GM12873 (cell line): ENCODE measurements at regions not wholly inside any gene's neighbourhood (a gene's known extent, or its start where the extent isn't known, plus 50 kb on each side); places are given as distances from the start of the nearest gene placed in this dataset.

Experiments used
- TF ChIP-seq, protein P1 (sequence below): IDR thresholded peaks from 2 replicates; pipeline ENCODE4 v1.5.1; 2012; ENCODE audit warnings: low read depth, mild to moderate bottlenecking, moderate library complexity, low read length, control low read depth; ENCODE audit not compliant: insufficient read depth; ENCODE audit errors: missing control alignments

DNA sequence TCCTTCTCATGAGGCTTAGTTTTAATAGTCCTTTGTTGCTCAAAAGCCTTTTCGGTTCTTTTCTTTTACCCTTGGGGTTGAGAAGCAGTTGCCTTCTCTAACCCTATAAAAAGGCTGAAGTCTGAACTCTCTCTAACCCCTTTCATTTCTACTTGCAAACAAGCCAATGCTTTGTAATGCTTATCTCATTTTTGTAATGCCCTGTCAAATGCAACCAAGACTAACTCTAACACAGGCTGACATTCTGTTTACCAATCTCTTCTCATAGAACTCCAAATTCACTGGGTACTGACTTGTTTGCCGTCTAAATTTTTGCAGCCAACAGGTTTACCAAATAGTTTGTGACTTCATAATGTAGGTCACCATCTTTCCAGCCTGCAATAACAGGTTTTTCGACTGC is 233.9 kb upstream of the SNX7 start:
- TF ChIP-seq, protein P1, sequence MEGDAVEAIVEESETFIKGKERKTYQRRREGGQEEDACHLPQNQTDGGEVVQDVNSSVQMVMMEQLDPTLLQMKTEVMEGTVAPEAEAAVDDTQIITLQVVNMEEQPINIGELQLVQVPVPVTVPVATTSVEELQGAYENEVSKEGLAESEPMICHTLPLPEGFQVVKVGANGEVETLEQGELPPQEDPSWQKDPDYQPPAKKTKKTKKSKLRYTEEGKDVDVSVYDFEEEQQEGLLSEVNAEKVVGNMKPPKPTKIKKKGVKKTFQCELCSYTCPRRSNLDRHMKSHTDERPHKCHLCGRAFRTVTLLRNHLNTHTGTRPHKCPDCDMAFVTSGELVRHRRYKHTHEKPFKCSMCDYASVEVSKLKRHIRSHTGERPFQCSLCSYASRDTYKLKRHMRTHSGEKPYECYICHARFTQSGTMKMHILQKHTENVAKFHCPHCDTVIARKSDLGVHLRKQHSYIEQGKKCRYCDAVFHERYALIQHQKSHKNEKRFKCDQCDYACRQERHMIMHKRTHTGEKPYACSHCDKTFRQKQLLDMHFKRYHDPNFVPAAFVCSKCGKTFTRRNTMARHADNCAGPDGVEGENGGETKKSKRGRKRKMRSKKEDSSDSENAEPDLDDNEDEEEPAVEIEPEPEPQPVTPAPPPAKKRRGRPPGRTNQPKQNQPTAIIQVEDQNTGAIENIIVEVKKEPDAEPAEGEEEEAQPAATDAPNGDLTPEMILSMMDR, result no peak

DNA sequence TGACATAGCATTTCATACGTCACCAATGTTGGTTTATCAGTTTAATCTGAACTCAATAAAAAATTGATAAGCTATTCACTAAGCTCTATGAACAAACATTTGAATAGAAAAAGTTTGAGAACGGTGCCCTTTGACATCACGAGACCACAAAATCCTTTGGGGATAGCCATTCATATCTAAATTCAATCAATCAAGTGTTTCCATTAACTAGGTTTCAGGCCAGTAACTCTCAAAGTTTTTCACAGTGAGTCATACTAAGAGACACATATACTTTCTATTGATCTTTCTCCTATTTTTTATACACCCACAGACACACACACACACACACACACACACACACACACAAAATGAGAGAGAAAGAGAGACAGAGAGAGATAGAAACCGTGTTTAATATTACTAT is 235.4 kb upstream of the SNX7 start:
- TF ChIP-seq, protein P1, result no peak

DNA sequence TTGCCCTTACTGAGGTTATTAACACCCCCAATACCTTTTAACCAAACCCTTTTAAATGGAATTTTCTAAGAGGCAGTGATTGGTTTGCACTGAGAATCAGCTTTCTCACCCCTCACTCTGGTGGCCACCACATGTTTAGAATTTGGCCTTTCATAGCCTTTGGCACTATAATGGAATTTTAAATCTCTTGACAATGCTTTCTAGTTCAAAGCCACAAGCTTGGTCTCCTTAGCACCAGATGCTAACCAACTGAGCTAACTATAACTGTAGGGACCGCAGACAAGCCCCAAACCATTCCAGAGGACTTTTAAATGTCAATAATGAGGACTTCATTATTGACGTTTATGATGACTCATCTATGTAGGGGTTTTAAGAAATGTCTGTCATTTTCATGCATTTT is 238.7 kb upstream of the SNX7 start:
- TF ChIP-seq, protein P1, result no peak

DNA sequence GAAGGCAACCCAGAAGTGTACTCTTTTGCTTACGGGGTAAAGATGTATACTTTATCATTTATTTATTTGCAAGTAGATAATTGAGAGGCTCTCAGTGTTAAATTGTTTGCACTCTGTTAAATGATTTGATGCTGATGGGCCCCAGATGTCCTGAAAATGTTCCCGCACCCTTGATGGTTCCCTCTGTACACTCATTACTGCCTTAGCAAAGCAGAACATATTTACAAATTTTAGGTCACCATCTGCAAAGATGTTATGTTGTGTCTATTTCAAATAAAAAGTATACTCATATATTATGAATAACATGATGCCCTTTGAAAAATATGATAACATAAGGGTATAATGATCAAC is 240.5 kb upstream of the SNX7 start:
- TF ChIP-seq, protein P1, result no peak

- TF ChIP-seq, protein P1, result no peak
These were observed 241.0 kb upstream of the SNX7 start for GRCh38 chr1:98420376-98421084.

DNA sequence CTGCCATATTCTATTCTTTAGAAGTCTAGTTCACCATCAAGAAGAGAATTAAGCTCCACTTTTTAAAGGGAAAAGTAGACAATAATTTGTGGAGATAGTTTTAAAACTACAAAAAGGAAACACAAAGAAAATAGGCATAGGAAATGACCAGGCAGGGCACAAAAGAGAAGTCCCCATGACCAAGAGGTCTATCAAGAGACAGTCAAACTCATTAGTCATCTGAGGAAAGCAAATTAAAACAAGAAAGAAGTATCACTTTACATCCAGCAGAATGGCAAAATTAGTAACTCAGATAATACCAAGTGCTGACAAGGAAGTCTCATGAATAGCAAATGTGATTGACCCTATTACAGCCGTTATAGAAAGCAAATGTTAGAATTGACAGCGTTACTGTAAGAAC is 243.7 kb upstream of the SNX7 start:
- TF ChIP-seq, protein P1, result no peak

GRCh38 chr1:98410082-98410481 is 251.4 kb upstream of the SNX7 start:
- TF ChIP-seq, protein P1, result no peak
